AG10803 (cell line): ENCODE measurements at regions not wholly inside any gene's neighbourhood (a gene's known extent, or its start where the extent isn't known, plus 50 kb on each side); places are given as distances from the start of the nearest gene placed in this dataset.

Experiments used
- DNase-seq: peaks from one replicate; pipeline ENCODE4 v3.0.0; 2010; ENCODE audit warnings: low read depth
- H3K4me3 ChIP-seq: 2 replicates; pipeline ENCODE4 v1.5.1; 2011; ENCODE audit warnings: mild to moderate bottlenecking, low read length, control low read depth
- TF ChIP-seq, protein P1 (sequence below): conservative IDR thresholded peaks from 2 replicates; pipeline ENCODE4 v1.5.1; 2011; ENCODE audit warnings: mild to moderate bottlenecking, low read length, control low read depth, inconsistent platforms

DNA sequence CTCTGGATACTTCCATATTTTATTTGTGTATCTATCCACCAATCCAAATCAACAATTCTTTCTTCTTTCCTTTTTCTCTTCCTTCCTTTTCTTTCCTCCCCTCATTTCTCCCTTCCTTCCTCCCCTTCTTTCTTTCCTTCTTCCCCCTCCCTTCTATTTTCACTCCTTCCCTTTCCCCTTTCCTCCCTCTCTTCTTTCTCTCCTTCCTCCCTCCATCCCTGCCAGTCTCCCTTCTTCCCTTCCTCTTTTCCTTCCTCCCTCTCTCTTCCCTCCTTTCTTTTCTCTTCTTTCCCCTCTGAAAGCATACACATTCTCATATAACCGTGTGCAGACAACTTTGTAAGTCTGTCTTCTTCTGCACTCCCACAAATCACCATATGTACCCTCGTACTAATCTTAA, 382.3 kb upstream of the MAF start:
- no peak for DNase-seq
- TF ChIP-seq, protein P1, sequence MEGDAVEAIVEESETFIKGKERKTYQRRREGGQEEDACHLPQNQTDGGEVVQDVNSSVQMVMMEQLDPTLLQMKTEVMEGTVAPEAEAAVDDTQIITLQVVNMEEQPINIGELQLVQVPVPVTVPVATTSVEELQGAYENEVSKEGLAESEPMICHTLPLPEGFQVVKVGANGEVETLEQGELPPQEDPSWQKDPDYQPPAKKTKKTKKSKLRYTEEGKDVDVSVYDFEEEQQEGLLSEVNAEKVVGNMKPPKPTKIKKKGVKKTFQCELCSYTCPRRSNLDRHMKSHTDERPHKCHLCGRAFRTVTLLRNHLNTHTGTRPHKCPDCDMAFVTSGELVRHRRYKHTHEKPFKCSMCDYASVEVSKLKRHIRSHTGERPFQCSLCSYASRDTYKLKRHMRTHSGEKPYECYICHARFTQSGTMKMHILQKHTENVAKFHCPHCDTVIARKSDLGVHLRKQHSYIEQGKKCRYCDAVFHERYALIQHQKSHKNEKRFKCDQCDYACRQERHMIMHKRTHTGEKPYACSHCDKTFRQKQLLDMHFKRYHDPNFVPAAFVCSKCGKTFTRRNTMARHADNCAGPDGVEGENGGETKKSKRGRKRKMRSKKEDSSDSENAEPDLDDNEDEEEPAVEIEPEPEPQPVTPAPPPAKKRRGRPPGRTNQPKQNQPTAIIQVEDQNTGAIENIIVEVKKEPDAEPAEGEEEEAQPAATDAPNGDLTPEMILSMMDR = no peak
- no peak overlapping the region for H3K4me3 ChIP-seq

DNA sequence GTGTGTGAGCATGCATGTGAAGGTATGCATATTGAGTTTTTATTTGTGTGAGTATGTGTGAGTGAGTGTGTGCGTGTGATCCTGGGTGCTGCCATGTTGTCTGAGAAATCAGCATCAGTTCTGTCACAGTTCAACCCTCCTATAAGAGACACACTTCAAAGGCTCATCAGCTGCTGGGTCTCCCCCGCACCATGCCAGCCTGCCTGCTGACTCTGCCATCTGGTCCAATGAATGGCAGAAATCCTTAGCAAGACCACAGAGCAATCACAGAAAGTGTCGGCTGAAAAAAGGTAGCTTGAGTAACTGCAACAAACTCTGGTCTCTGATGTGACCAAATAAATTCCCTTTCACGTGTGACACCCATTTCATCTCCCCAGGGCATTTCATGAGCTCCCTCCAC, 381.8 kb upstream of the MAF start:
- TF ChIP-seq, protein P1 = no peak
- no peak for DNase-seq

DNA sequence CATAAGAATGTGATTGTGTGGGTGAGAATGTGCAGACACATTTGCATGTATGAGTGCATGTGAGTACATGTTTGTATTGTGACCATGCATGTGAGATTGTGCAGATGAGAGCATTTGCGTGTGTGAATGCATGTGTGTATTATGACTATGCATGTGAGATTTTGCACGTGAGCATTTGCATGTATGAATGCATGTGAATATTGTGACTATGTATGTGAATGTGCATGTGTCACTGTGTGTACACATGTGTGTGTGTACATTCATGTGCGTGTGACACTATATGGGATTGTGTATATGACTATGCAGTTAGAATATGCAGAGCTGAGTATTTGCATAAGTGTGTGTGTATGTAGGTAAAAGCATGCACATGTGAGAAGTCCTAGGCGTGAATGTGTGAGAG, 381.3 kb upstream of the MAF start:
- no peak for DNase-seq
- H3K4me3 ChIP-seq = no peak overlapping the region
- TF ChIP-seq, protein P1 = no peak

More for the DNA sequence above, 381.8 kb upstream of the MAF start:
- no peak overlapping the region for H3K4me3 ChIP-seq

DNA sequence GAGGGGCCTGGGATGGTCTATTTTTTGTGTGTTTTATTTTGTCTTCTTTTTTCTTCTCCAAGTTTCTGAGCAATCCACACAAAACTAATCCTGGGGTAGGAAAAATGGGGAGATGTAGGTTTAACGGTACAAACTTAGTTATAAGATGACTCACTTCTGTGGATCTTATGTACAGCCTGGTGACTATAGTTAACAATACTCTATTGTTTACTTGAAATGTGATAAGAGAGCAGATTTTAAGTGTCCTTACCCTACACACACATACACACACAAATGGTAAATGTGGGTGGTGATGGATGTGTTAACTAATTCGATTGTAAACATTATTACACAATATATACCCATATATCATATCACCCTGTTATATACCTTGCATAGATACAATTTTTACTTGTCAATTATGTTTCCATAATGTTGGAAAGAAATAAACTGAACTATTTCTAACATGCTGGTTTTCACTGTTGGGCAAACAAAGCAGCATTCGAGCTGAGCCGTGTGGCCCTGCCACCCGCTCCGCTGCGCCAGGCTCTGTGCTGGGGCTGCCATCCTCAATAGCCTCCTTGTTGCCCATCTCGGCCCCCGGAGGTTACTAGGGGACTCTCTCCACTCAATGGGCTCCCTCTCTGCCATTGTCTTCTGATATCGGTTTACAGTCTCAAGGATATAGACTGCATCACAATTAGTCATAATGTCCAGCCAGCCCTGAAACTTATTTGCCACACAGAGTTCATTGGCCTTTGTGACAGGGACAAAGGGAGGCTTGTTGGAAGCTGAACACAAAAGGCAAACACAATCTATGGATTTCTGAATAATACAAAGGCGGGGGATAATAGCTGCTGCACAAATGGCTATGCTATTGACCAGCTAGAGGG, 380.3 kb upstream of the MAF start:
- DNase-seq = no peak
- no peak overlapping the region for H3K4me3 ChIP-seq
- TF ChIP-seq, protein P1 = no peak

DNA sequence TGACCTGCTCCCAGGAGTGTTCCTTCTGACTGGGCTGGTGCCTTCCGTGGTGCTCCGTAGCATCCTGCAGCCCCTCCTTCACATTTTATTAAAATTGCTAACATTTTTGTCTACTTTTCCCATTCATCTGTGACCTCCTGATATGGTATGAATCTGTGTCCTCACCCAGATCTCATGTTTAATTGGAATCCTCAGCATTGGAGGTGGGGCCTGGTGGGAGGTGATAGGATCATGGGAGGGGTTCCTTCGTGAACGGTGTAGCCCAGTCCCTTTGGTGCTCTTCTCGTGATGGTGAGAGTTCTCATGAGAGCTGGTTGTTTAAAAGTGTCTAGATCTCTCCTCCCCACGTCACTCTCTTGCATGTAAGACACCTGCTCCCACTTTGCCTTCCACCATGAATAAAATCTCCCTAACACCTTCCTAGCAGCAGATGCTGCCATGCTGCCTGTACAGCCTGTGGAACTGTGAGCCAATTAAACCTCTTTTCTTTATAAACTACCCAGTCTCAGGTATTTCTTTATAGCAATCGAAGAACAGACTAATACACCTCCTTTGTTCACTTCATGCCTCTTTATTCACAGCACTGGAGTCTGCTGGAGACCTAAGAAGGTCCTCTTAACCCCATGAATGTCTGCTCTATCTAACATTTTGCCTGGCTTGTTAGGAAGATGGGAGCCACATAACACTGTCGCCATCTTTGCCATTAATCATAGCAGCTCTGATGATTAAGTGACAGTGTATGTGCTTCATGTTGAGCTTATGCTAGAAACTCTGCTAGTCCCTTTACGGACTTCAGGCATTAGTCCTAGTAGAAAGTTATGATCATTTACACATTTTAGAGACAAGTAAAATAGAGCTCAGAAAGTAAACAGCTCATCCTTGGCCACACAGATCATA, 377.7 kb upstream of the MAF start:
- DNase-seq = no peak
- TF ChIP-seq, protein P1 = no peak
- no peak overlapping the region for H3K4me3 ChIP-seq

DNA sequence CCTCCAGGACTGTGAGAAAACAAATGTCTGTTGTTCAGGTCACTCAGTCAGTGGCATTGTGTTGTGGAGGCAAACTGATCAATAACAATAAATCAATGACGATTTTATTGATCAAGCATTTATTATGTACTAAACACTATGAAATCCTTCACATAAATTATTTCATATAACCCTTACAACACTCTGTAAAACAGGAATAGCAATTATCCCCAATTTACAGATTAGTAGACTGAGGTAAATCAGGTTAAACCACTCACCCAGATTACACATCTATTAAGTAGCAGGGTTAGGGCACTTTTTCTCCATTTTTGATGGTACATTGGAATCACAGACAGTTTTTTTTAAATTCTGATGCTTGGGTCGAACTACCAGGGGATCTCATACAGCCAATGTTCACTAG, 372.8 kb upstream of the MAF start:
- DNase-seq = no peak
- H3K4me3 ChIP-seq = no peak overlapping the region
- TF ChIP-seq, protein P1 = no peak
